ENCODE measurements at regions not wholly inside any gene's neighbourhood (a gene's known extent, or its start where the extent isn't known, plus 50 kb on each side); places are given as distances from the start of the nearest gene placed in this dataset.

- TF ChIP-seq CTCF (IDR thresholded peaks at IDR 0.05; ENCODE audit: low read depth, low read length): no peak
- no peak for TF ChIP-seq EZH2phosphoT487 (IDR thresholded peaks at IDR 0.05; ENCODE audit: low read depth)
Measured at GRCh38 chr2:12244070-12244469, 472.7 kb upstream of the TRIB2 start.
